ENCODE measurements at regions not wholly inside any gene's neighbourhood (a gene's known extent, or its start where the extent isn't known, plus 50 kb on each side); places are given as distances from the start of the nearest gene placed in this dataset.

GRCh38 chr5:100182402-100182801 lies 352.8 kb upstream of the FAM174A start:
- Histone ChIP-seq H3K9me3 (ENCODE audit: control insufficient read depth, low read length) (no peaks in the 10 kb centered on the region), H3K36me3 (ENCODE audit: control insufficient read depth, insufficient read depth, low read length) (no peaks in the 10 kb centered on the region), H3K4me1 (no peaks in the 10 kb centered on the region), H3K9ac (no peak overlapping the region), H3K79me2 (no peaks in the 10 kb centered on the region), H3K27me3 (ENCODE audit: control insufficient read depth, insufficient read depth, low read length) (no peaks in the 10 kb centered on the region), H3K4me2 (ENCODE audit: low read length) (no peak overlapping the region), H2AFZ (no peak overlapping the region), H3K27ac (no peak overlapping the region), H3K4me3 (ENCODE audit: low read depth, low read length) (no peak overlapping the region)
- TF ChIP-seq, protein P1, sequence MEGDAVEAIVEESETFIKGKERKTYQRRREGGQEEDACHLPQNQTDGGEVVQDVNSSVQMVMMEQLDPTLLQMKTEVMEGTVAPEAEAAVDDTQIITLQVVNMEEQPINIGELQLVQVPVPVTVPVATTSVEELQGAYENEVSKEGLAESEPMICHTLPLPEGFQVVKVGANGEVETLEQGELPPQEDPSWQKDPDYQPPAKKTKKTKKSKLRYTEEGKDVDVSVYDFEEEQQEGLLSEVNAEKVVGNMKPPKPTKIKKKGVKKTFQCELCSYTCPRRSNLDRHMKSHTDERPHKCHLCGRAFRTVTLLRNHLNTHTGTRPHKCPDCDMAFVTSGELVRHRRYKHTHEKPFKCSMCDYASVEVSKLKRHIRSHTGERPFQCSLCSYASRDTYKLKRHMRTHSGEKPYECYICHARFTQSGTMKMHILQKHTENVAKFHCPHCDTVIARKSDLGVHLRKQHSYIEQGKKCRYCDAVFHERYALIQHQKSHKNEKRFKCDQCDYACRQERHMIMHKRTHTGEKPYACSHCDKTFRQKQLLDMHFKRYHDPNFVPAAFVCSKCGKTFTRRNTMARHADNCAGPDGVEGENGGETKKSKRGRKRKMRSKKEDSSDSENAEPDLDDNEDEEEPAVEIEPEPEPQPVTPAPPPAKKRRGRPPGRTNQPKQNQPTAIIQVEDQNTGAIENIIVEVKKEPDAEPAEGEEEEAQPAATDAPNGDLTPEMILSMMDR (IDR thresholded peaks at IDR 0.05), result no peak

DNA sequence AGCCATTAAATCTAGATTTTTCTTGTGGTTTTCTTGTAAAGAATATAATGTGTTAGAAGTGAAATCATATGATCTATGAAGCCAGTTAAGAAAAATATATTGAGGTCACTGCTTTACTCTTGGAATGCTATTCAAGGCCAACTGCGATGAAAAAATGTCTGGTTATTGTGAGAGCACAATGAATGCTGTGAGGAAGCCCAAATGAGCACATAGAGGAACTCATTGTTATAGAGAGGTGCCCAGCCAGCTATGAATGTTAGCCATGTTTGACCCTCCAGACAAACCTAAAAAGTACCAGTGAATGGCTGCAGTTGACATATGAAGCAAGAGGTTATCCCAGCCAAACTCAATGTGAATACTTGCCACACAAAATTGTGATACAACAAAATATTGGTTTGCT lies 359.8 kb upstream of the FAM174A start:
- H3K9me3 ChIP-seq (ENCODE audit: control insufficient read depth, low read length), result no peaks in the 10 kb centered on the region
- no peak overlapping the region for H2AFZ ChIP-seq
- no peaks in the 10 kb centered on the region for H3K4me1 ChIP-seq
- TF ChIP-seq, protein P1 (IDR thresholded peaks at IDR 0.05), result no peak
- no peak overlapping the region for H3K4me3 ChIP-seq (ENCODE audit: low read depth, low read length)
- H3K27me3 ChIP-seq (ENCODE audit: control insufficient read depth, insufficient read depth, low read length), result no peaks in the 10 kb centered on the region
- H3K36me3 ChIP-seq (ENCODE audit: control insufficient read depth, insufficient read depth, low read length), result no peaks in the 10 kb centered on the region
- H3K9ac ChIP-seq, result no peak overlapping the region
- H3K4me2 ChIP-seq (ENCODE audit: low read length), result no peak overlapping the region
- H3K27ac ChIP-seq, result no peak overlapping the region
- no peaks in the 10 kb centered on the region for H3K79me2 ChIP-seq

- Histone ChIP-seq H3K79me2 (no peaks in the 10 kb centered on the region), H3K9me3 (ENCODE audit: control insufficient read depth, low read length) (no peaks in the 10 kb centered on the region), H2AFZ (no peak overlapping the region), H3K4me1 (no peaks in the 10 kb centered on the region), H3K4me2 (ENCODE audit: low read length) (no peak overlapping the region), H3K36me3 (ENCODE audit: control insufficient read depth, insufficient read depth, low read length) (no peaks in the 10 kb centered on the region), H3K27me3 (ENCODE audit: control insufficient read depth, insufficient read depth, low read length) (no peaks in the 10 kb centered on the region), H3K27ac (no peak overlapping the region), H3K9ac (no peak overlapping the region), H3K4me3 (ENCODE audit: low read depth, low read length) (no peak overlapping the region)
- TF ChIP-seq, protein P1 (IDR thresholded peaks at IDR 0.05), result no peak
Measured at GRCh38 chr5:100165309-100165708, 369.9 kb upstream of the FAM174A start.

DNA sequence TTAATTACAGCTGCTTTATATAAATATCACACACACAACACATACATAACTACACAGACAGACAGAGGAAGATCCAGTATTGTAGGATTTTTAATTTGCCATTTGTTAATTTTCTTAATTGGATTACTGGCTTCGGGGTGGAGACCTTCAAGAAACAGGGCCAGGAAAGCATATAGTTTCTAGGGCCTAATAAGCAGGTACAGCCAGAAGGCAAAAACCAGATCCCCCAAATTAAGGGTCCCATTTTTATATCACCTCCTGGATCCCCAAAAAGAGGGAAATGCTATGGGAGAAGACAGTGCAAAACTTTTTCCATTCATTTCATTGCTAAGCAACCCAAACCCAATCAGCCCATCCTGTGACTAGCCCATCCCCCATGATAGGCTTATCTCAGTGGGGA lies 373.3 kb upstream of the FAM174A start:
- TF ChIP-seq, protein P1 (IDR thresholded peaks at IDR 0.05), result no peak
- H3K4me1 ChIP-seq, result no peaks in the 10 kb centered on the region
- H2AFZ ChIP-seq, result no peak overlapping the region
- no peaks in the 10 kb centered on the region for H3K9me3 ChIP-seq (ENCODE audit: control insufficient read depth, low read length)
- no peaks in the 10 kb centered on the region for H3K27me3 ChIP-seq (ENCODE audit: control insufficient read depth, insufficient read depth, low read length)
- no peaks in the 10 kb centered on the region for H3K36me3 ChIP-seq (ENCODE audit: control insufficient read depth, insufficient read depth, low read length)
- no peak overlapping the region for H3K27ac ChIP-seq
- H3K4me2 ChIP-seq (ENCODE audit: low read length), result no peak overlapping the region
- H3K79me2 ChIP-seq, result no peaks in the 10 kb centered on the region
- no peak overlapping the region for H3K9ac ChIP-seq
- no peak overlapping the region for H3K4me3 ChIP-seq (ENCODE audit: low read depth, low read length)

GRCh38 chr5:100157066-100157465 lies 378.1 kb upstream of the FAM174A start:
- H3K4me2 ChIP-seq (ENCODE audit: low read length), result no peak overlapping the region
- H2AFZ ChIP-seq, result no peak overlapping the region
- no peaks in the 10 kb centered on the region for H3K27me3 ChIP-seq (ENCODE audit: control insufficient read depth, insufficient read depth, low read length)
- H3K9ac ChIP-seq, result no peak overlapping the region
- no peaks in the 10 kb centered on the region for H3K36me3 ChIP-seq (ENCODE audit: control insufficient read depth, insufficient read depth, low read length)
- no peaks in the 10 kb centered on the region for H3K4me1 ChIP-seq
- H3K27ac ChIP-seq, result no peak overlapping the region
- no peaks in the 10 kb centered on the region for H3K9me3 ChIP-seq (ENCODE audit: control insufficient read depth, low read length)
- TF ChIP-seq, protein P1 (IDR thresholded peaks at IDR 0.05), result no peak
- no peaks in the 10 kb centered on the region for H3K79me2 ChIP-seq
- H3K4me3 ChIP-seq (ENCODE audit: low read depth, low read length), result no peak overlapping the region
